Ascending aorta (tissue), 2 donors: ENCODE measurements at regions not wholly inside any gene's neighbourhood (a gene's known extent, or its start where the extent isn't known, plus 50 kb on each side); places are given as distances from the start of the nearest gene placed in this dataset.
"Not testable (repeated sequence)": the region's sequence is repeated elsewhere in the genome, so short reads cannot be mapped to it uniquely, and the experiment has no call there.

ENCODE experiments used
- DNase-seq, 2 donors: peaks; one replicate each; pipeline ENCODE4 v3.0.0-alpha.2; 2019; ENCODE audit warnings: low spot score in 2 of 2
- H3K27ac ChIP-seq, 2 donors: fragments of 200-600 bp; sonication (generic); one replicate each; pipeline ENCODE4 v1.5.1; 2016 to 2017; ENCODE audit warnings: mild to moderate bottlenecking in 1 of 2
- H3K27me3 ChIP-seq: fragments of 200-600 bp; sonication (generic); one replicate; pipeline ENCODE4 v1.5.1; 2017
- H3K36me3 ChIP-seq, 2 donors: fragments of 200-600 bp; sonication (generic); one replicate each; pipeline ENCODE4 v1.5.1; 2016
- H3K4me1 ChIP-seq, 2 donors: fragments of 200-600 bp; sonication (generic); one replicate each; pipeline ENCODE4 v1.5.1; 2016 to 2017; ENCODE audit warnings: mild to moderate bottlenecking in 1 of 2
- H3K4me3 ChIP-seq, 2 donors: fragments of 200-600 bp; sonication (generic); one replicate each; pipeline ENCODE4 v1.5.1; 2016 to 2017; ENCODE audit warnings: mild to moderate bottlenecking in 1 of 2
- H3K9me3 ChIP-seq, 2 donors: fragments of 200-600 bp; sonication (generic); one replicate each; pipeline ENCODE4 v1.5.1; 2016
- CTCF ChIP-seq, 3 experiments: fragments of 200-600 bp in 2 of 3; fragments of 450-650 bp in 1 of 3; sonication (generic) in 2 of 3; IDR thresholded peaks; one replicate each; pipeline ENCODE4 v1.5.1; 2016 to 2019; ENCODE audit warnings: antibody characterized with exemption in 3 of 3, mild to moderate bottlenecking in 1 of 3, moderate library complexity in 1 of 3
- intact Hi-C: fragments of 100-400 bp; cut with DNase I; formaldehyde crosslinking; loops from one replicate; pipeline ENCODE4 v1.15.1; 2023

GRCh38 chr15:68492855-68493254 lies 60.9 kb upstream of the ITGA11 start:
- Histone ChIP-seq H3K4me3 (no peak overlapping the region), H3K27ac (peak overlapping the region; percentile 29 to 50), H3K36me3 (no peaks in the 10 kb centered on the region), H3K4me1 (peaks cover 0 to 11% of the 10 kb centered on the region in 2 donors), H3K9me3 (no peaks in the 10 kb centered on the region), H3K27me3 (no peaks in the 10 kb centered on the region)
- TF ChIP-seq CTCF (IDR thresholded peaks at IDR 0.05): peak in 1 of 3 experiments; percentile 10
- no peak for DNase-seq
- intact Hi-C loops: no loop called here

- Histone ChIP-seq H3K4me1 (peaks cover 0 to 11% of the 10 kb centered on the region in 2 donors), H3K9me3 (no peaks in the 10 kb centered on the region), H3K27ac (peak overlapping the region in 1 of 2 donors; percentile 50), H3K4me3 (no peak overlapping the region), H3K36me3 (no peaks in the 10 kb centered on the region), H3K27me3 (no peaks in the 10 kb centered on the region)
- intact Hi-C loops: no loop called here
- DNase-seq: peak in 1 of 2 donors; percentile 28
- no peak for TF ChIP-seq CTCF (IDR thresholded peaks at IDR 0.05)
These were observed 61.7 kb upstream of the ITGA11 start for GRCh38 chr15:68493629-68494028.

GRCh38 chr15:68494573-68495110 lies 62.7 kb upstream of the ITGA11 start:
- Histone ChIP-seq H3K27ac (no peak overlapping the region), H3K4me3 (no peak overlapping the region), H3K4me1 (peaks cover 0 to 11% of the 10 kb centered on the region in 2 donors), H3K9me3 (no peaks in the 10 kb centered on the region), H3K27me3 (no peaks in the 10 kb centered on the region), H3K36me3 (no peaks in the 10 kb centered on the region)
- intact Hi-C loops: no loop called here
- no peak for DNase-seq
- TF ChIP-seq CTCF (IDR thresholded peaks at IDR 0.05): no peak

- TF ChIP-seq CTCF (IDR thresholded peaks at IDR 0.05): no peak
- DNase-seq: no peak
- Histone ChIP-seq H3K4me1 (peaks cover 0 to 13% of the 10 kb centered on the region in 2 donors), H3K27me3 (no peaks in the 10 kb centered on the region), H3K9me3 (no peaks in the 10 kb centered on the region), H3K4me3 (no peak overlapping the region), H3K36me3 (no peaks in the 10 kb centered on the region), H3K27ac (no peak overlapping the region)
- intact Hi-C loops: no loop called here
These were observed 63.4 kb upstream of the ITGA11 start for GRCh38 chr15:68495221-68495950.

GRCh38 chr15:68495981-68496705 lies 64.2 kb upstream of the ITGA11 start:
- TF ChIP-seq CTCF (IDR thresholded peaks at IDR 0.05): no peak
- H3K9me3 ChIP-seq: no peaks in the 10 kb centered on the region
- H3K36me3 ChIP-seq: no peaks in the 10 kb centered on the region
- no peaks in the 10 kb centered on the region for H3K27me3 ChIP-seq
- no peak overlapping the region for H3K27ac ChIP-seq
- H3K4me1 ChIP-seq: peaks cover 3 to 19% of the 10 kb centered on the region in 2 donors
- intact Hi-C loops: no loop called here
- no peak overlapping the region for H3K4me3 ChIP-seq
- no peak for DNase-seq

- H3K4me3 ChIP-seq, H3K27ac ChIP-seq, intact Hi-C loops, H3K9me3 ChIP-seq, DNase-seq, H3K36me3 ChIP-seq, H3K27me3 ChIP-seq: not testable (repeated sequence)
- peaks cover 3 to 23% of the 10 kb centered on the region in 2 donors for H3K4me1 ChIP-seq
These were observed 64.8 kb upstream of the ITGA11 start for GRCh38 chr15:68496751-68497150.
